Neural progenitor cell (in vitro differentiated cells): ENCODE measurements at regions not wholly inside any gene's neighbourhood (a gene's known extent, or its start where the extent isn't known, plus 50 kb on each side); places are given as distances from the start of the nearest gene placed in this dataset.

Source experiments
- DNase-seq: peaks from one replicate; pipeline ENCODE4 v3.0.0-alpha.2; 2016; ENCODE audit warnings: low spot score
- H2AFZ ChIP-seq: fragments of 200-600 bp; sonication (generic); replicated peaks from 2 replicates; pipeline ENCODE4 v1.6.1; 2016; ENCODE audit warnings: antibody characterized with exemption
- H3F3A ChIP-seq: fragments of 200-600 bp; sonication (generic); 2 replicates; pipeline ENCODE4 v1.6.1; 2016; ENCODE audit warnings: antibody characterized with exemption, low read depth
- H3K27ac ChIP-seq: fragments of 200-600 bp; sonication (generic); 2 replicates; pipeline ENCODE4 v1.5.1; 2016; ENCODE audit warnings: mild to moderate bottlenecking
- H3K27me3 ChIP-seq: fragments of 200-600 bp; sonication (generic); 2 replicates; pipeline ENCODE4 v1.6.1; 2016; ENCODE audit warnings: mild to moderate bottlenecking, moderate library complexity
- H3K36me3 ChIP-seq: fragments of 200-600 bp; sonication (generic); 2 replicates; pipeline ENCODE4 v1.5.1; 2016
- H3K4me1 ChIP-seq: fragments of 200-600 bp; sonication (generic); 2 replicates; pipeline ENCODE4 v1.6.1; 2016; ENCODE audit warnings: mixed run types
- H3K4me2 ChIP-seq: fragments of 200-600 bp; sonication (generic); 2 replicates; pipeline ENCODE4 v1.6.1; 2016
- H3K4me3 ChIP-seq: fragments of 200-600 bp; sonication (generic); 2 replicates; pipeline ENCODE4 v1.5.1; 2016
- H3K79me2 ChIP-seq: fragments of 200-600 bp; sonication (generic); 2 replicates; pipeline ENCODE4 v1.6.1; 2016; ENCODE audit warnings: low read depth
- H3K9ac ChIP-seq: fragments of 200-600 bp; sonication (generic); 2 replicates; pipeline ENCODE4 v1.6.1; 2016
- H3K9me3 ChIP-seq: fragments of 200-600 bp; sonication (generic); 2 replicates; pipeline ENCODE4 v1.5.1; 2016; ENCODE audit warnings: low read depth
- H4K20me1 ChIP-seq: fragments of 200-600 bp; sonication (generic); 2 replicates; pipeline ENCODE4 v1.6.1; 2016; ENCODE audit warnings: low read depth
- H3K27ac Mint-ChIP-seq: 3 replicates; pipeline ENCODE4 v1.8.0; 2021; ENCODE audit warnings: mixed read lengths
- H3K27me3 Mint-ChIP-seq: 2 replicates; pipeline ENCODE4 v1.8.0; 2022; ENCODE audit warnings: low read depth, mild to moderate bottlenecking, inconsistent platforms, moderate library complexity, mixed read lengths; ENCODE audit not compliant: insufficient read depth
- H3K36me3 Mint-ChIP-seq: 3 replicates; pipeline ENCODE4 v1.8.0; 2021; ENCODE audit warnings: mixed read lengths
- H3K4me1 Mint-ChIP-seq: 3 replicates; pipeline ENCODE4 v1.8.0; 2021; ENCODE audit warnings: mixed read lengths
- H3K4me3 Mint-ChIP-seq: 3 replicates; pipeline ENCODE4 v1.8.0; 2021; ENCODE audit warnings: mild to moderate bottlenecking, moderate library complexity, mixed read lengths
- H3K9me3 Mint-ChIP-seq: 3 replicates; pipeline ENCODE4 v1.8.0; 2020; ENCODE audit warnings: mixed read lengths
- CTCF ChIP-seq: fragments of 200-600 bp; sonication (generic); IDR thresholded peaks from 2 replicates; pipeline ENCODE4 v1.5.1; 2017; ENCODE audit warnings: antibody characterized with exemption, mild to moderate bottlenecking
- EZH2 ChIP-seq: fragments of 200-600 bp; sonication (generic); IDR thresholded peaks from 2 replicates; pipeline ENCODE4 v1.6.1; 2017; ENCODE audit warnings: antibody characterized with exemption, mild to moderate bottlenecking, moderate library complexity
- EZH2phosphoT487 ChIP-seq: fragments of 200-600 bp; sonication (generic); IDR thresholded peaks from 2 replicates; pipeline ENCODE4 v1.6.1; 2017; ENCODE audit warnings: antibody characterized with exemption

DNA sequence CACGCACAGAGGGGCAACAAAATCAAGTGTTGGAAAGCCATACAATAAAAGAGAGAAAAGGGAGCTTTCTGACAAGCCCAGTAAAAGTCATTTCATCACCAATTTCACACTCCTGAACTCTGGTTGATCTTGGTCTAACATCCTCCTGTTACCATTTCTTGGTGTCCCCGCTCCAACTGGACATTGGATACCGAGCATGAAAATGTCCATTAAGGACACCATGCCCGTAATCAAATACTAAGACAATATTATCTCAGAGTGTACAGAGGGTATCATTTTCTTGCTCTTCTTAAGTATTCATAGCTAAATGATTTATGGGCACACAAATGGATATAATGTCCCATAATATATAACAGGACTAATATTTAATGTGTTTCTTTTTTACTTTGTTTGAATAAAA lies 218.9 kb downstream of the EPHA4 start:
- no peaks in the 10 kb centered on the region for H3K36me3 Mint-ChIP-seq
- DNase-seq = no peak
- H3K27ac ChIP-seq = no peak overlapping the region
- no peak for TF ChIP-seq EZH2phosphoT487
- no peak for TF ChIP-seq CTCF
- TF ChIP-seq EZH2 = no peak
- H3K4me2 ChIP-seq = no peak overlapping the region
- H3K9ac ChIP-seq = no peak overlapping the region
- no peak overlapping the region for H3K27ac Mint-ChIP-seq
- no peaks in the 10 kb centered on the region for H3K36me3 ChIP-seq
- H3K9me3 ChIP-seq = no peaks in the 10 kb centered on the region
- H3K79me2 ChIP-seq = no peaks in the 10 kb centered on the region
- no peaks in the 10 kb centered on the region for H3F3A ChIP-seq
- peaks cover 3% of the 10 kb centered on the region for H3K4me1 Mint-ChIP-seq
- peaks cover 11% of the 10 kb centered on the region for H3K4me1 ChIP-seq
- no peaks in the 10 kb centered on the region for H4K20me1 ChIP-seq
- no peak overlapping the region for H3K4me3 ChIP-seq
- H3K27me3 Mint-ChIP-seq = no peaks in the 10 kb centered on the region
- no peak overlapping the region for H3K4me3 Mint-ChIP-seq
- H2AFZ ChIP-seq = no peak overlapping the region
- peaks cover 3% of the 10 kb centered on the region for H3K9me3 Mint-ChIP-seq
- no peaks in the 10 kb centered on the region for H3K27me3 ChIP-seq

- H3K79me2 ChIP-seq = no peaks in the 10 kb centered on the region
- no peak overlapping the region for H3K27ac ChIP-seq
- DNase-seq = no peak
- Mint-ChIP-seq H3K27me3 (no peaks in the 10 kb centered on the region), H3K27ac (no peak overlapping the region), H3K4me3 (no peak overlapping the region), H3K4me1 (peaks cover 7% of the 10 kb centered on the region), H3K9me3 (no peaks in the 10 kb centered on the region), H3K36me3 (no peaks in the 10 kb centered on the region)
- no peaks in the 10 kb centered on the region for H3K36me3 ChIP-seq
- TF ChIP-seq EZH2phosphoT487 = no peak
- no peak for TF ChIP-seq EZH2
- no peak for TF ChIP-seq CTCF
- no peaks in the 10 kb centered on the region for H3K9me3 ChIP-seq
- no peaks in the 10 kb centered on the region for H3F3A ChIP-seq
- H2AFZ ChIP-seq = no peak overlapping the region
- H3K4me1 ChIP-seq = peaks cover 11% of the 10 kb centered on the region
- H3K27me3 ChIP-seq = no peaks in the 10 kb centered on the region
- no peaks in the 10 kb centered on the region for H4K20me1 ChIP-seq
- no peak overlapping the region for H3K4me3 ChIP-seq
- no peak overlapping the region for H3K4me2 ChIP-seq
- H3K9ac ChIP-seq = no peak overlapping the region
These were observed 211.8 kb downstream of the EPHA4 start for GRCh38 chr2:221360312-221360711.

DNA sequence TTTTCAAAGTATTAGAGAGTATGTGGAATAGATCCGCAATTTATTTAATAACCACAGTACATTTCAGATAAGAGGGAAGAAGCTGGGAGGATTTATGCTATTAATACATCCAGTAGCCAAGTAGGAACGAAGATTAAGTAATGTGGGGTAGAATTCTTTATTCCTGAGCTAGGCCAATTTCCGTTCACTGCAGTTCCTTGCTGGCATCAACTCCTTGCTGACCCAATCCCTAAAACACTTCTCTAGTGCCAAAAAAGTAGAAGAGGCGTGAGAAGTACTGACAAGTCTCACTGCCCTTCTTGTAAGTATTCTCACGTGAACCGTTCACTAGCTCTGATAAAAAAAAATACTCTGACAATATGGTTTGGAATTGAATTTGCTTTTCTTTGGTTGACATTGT lies 211.4 kb downstream of the EPHA4 start:
- TF ChIP-seq EZH2 (no peak), EZH2phosphoT487 (no peak), CTCF (no peak)
- no peak for DNase-seq

GRCh38 chr2:221361633-221362032 lies 210.5 kb downstream of the EPHA4 start:
- H2AFZ ChIP-seq = no peak overlapping the region
- no peak for DNase-seq
- no peak overlapping the region for H3K27ac ChIP-seq
- H3K4me1 ChIP-seq = no peaks in the 10 kb centered on the region
- Mint-ChIP-seq H3K27me3 (no peaks in the 10 kb centered on the region), H3K4me3 (no peak overlapping the region), H3K4me1 (peaks cover 4% of the 10 kb centered on the region), H3K27ac (no peak overlapping the region), H3K36me3 (no peaks in the 10 kb centered on the region), H3K9me3 (no peaks in the 10 kb centered on the region)
- H3K27me3 ChIP-seq = no peaks in the 10 kb centered on the region
- no peaks in the 10 kb centered on the region for H3K36me3 ChIP-seq
- no peaks in the 10 kb centered on the region for H3K9me3 ChIP-seq
- H3K9ac ChIP-seq = no peak overlapping the region
- H3K79me2 ChIP-seq = no peaks in the 10 kb centered on the region
- no peak overlapping the region for H3K4me2 ChIP-seq
- H3F3A ChIP-seq = no peaks in the 10 kb centered on the region
- no peaks in the 10 kb centered on the region for H4K20me1 ChIP-seq
- TF ChIP-seq CTCF = no peak
- TF ChIP-seq EZH2 = no peak
- H3K4me3 ChIP-seq = no peak overlapping the region

More for the DNA sequence above, 211.4 kb downstream of the EPHA4 start:
- Mint-ChIP-seq H3K27ac (no peak overlapping the region), H3K4me3 (no peak overlapping the region), H3K4me1 (peaks cover 5% of the 10 kb centered on the region), H3K9me3 (no peaks in the 10 kb centered on the region), H3K27me3 (no peaks in the 10 kb centered on the region), H3K36me3 (no peaks in the 10 kb centered on the region)
- no peaks in the 10 kb centered on the region for H3K9me3 ChIP-seq
- H3K79me2 ChIP-seq = no peaks in the 10 kb centered on the region
- H3K4me2 ChIP-seq = no peak overlapping the region
- H3K4me3 ChIP-seq = no peak overlapping the region
- H4K20me1 ChIP-seq = no peaks in the 10 kb centered on the region
- H3K27ac ChIP-seq = no peak overlapping the region
- H3K27me3 ChIP-seq = no peaks in the 10 kb centered on the region
- no peak overlapping the region for H2AFZ ChIP-seq
- no peaks in the 10 kb centered on the region for H3F3A ChIP-seq
- H3K4me1 ChIP-seq = peaks cover 6% of the 10 kb centered on the region
- H3K36me3 ChIP-seq = no peaks in the 10 kb centered on the region
- H3K9ac ChIP-seq = no peak overlapping the region
